IPS DF 6.9 (cell line): ENCODE measurements at regions not wholly inside any gene's neighbourhood (a gene's known extent, or its start where the extent isn't known, plus 50 kb on each side); places are given as distances from the start of the nearest gene placed in this dataset.

Source experiments
- DNase-seq: peaks from one replicate; pipeline ENCODE4 v3.0.0-alpha.2; 2013; ENCODE audit warnings: low read depth, low spot score
- H3K27ac ChIP-seq: one replicate; pipeline ENCODE4 v1.5.1; 2013; ENCODE audit warnings: low read length, control low read depth
- H3K27me3 ChIP-seq: 2 replicates; pipeline ENCODE4 v1.6.1; 2013; ENCODE audit warnings: mild to moderate bottlenecking, low read length; ENCODE audit not compliant: control insufficient read depth, insufficient read depth
- H3K36me3 ChIP-seq: 2 replicates; pipeline ENCODE4 v1.6.1; 2013; ENCODE audit warnings: low read length; ENCODE audit not compliant: control insufficient read depth, insufficient read depth
- H3K4me1 ChIP-seq: 2 replicates; pipeline ENCODE4 v1.6.1; 2013; ENCODE audit warnings: low read length; ENCODE audit not compliant: control insufficient read depth, insufficient read depth
- H3K4me3 ChIP-seq: 2 replicates; pipeline ENCODE4 v1.5.1; 2013; ENCODE audit warnings: mild to moderate bottlenecking, low read length
- H3K9me3 ChIP-seq: 2 replicates; pipeline ENCODE4 v1.6.1; 2013; ENCODE audit warnings: low read length, inconsistent platforms; ENCODE audit not compliant: control insufficient read depth, insufficient read depth
- WGBS: extraction: QIAGEN DNeasy Blood & Tissue Kit; methylation state at CpG from one replicate; pipeline ENCODE4 v1.1.7; 2013; ENCODE audit warnings: mixed read lengths, missing lambda C conversion rate; ENCODE audit not compliant: insufficient read length, insufficient coverage; 5-methylcytosine and 5-hydroxymethylcytosine counted together

DNA sequence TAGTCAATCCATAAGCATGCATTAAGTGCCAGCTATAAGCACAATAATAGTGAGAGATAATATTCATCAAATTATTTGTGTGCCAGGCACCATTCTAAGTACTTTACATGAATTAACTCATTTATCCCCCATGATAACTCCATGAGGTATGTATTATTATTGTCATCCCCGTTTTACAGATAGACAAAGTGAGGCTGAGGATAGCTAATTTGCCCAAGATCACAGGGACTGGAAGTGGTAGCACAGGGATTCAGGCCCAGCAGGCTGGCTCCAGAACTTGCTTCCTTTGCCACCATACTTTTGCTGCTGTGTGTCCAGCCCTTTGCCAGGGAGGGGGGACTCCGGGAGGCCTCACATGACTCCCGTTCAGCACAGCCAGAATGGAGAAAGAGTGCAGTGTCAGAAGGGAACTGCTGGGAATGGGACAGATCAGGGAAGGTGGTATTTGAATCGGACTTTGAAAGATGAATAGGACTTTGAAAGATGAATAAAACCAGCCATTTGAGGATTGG is 128.0 kb upstream of the PWP1 start:
- Histone ChIP-seq H3K27me3 (no peaks in the 10 kb centered on the region), H3K4me3 (no peak overlapping the region), H3K36me3 (no peaks in the 10 kb centered on the region), H3K4me1 (no peaks in the 10 kb centered on the region), H3K9me3 (no peaks in the 10 kb centered on the region), H3K27ac (no peak overlapping the region)
- no CpG with 5 or more reads among the region's 4 CpGs for WGBS
- no peak for DNase-seq

DNA sequence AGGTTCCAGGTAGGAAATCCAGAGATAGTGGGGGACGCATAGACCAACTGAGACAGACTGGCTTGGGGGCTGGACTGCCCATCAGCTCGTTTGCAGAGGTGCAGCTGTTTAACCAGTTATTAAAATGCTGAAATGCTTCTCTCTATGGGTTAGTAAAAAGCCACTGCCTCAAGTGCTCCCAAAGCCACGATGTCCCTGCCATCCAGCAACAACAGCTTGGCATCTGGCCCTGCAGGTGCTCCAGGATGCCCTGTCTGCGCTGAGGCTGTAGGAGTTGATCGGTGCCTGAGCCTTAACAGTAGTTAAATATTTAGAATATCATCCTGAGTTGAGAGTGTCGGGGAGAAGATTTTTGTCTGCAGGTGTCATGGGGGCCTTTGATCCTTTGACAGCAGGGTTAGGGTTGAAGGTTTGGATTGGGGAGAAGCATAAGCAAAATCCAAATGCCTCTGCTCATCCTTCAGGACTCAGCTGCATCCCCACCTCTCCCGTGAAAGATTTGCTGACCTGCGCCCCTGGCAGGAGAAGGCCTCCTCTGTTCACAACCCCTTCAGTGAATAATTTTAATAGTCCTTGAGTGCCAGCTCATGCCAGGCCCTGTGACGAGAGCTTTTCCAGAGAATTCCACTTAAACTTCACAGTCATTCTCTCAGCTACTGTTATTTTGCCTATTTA is 127.3 kb upstream of the PWP1 start:
- H3K36me3 ChIP-seq: no peaks in the 10 kb centered on the region
- H3K4me3 ChIP-seq: no peak overlapping the region
- H3K27ac ChIP-seq: no peak overlapping the region
- no peaks in the 10 kb centered on the region for H3K4me1 ChIP-seq
- H3K9me3 ChIP-seq: no peaks in the 10 kb centered on the region
- no peaks in the 10 kb centered on the region for H3K27me3 ChIP-seq
- DNase-seq: no peak
- WGBS: no CpG with 5 or more reads among the region's 9 CpGs

DNA sequence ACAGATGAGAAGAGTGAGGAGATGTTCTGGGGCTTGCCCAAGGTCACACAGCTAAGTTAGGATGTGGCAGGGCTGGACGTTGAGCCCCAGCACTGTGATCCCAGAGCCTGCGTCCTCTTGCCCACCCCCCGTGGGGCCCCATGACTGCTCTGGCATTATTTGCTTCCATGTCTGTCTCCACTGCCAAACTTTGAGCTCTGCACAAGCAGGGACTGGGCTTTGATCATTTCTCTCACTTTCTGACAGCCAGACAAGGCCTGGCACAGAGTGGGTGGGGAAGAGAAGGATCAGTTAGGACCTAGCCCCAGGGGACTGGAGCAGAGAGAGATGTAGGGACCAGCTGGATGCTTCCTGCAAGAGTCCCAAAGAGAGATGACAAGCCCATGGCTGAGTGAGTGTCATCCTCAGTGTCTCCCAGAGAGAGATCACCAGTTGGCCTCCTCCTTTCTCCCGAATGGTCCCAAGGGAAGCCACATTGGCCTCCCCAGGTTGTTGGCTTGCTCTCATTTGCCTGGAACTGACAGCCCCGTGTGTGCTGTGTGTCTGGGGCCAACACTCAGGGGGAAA is 126.7 kb upstream of the PWP1 start:
- Histone ChIP-seq H3K27ac (no peak overlapping the region), H3K27me3 (no peaks in the 10 kb centered on the region), H3K36me3 (no peaks in the 10 kb centered on the region), H3K9me3 (no peaks in the 10 kb centered on the region), H3K4me3 (no peak overlapping the region), H3K4me1 (no peaks in the 10 kb centered on the region)
- WGBS: no CpG with 5 or more reads among the region's 5 CpGs
- no peak for DNase-seq

DNA sequence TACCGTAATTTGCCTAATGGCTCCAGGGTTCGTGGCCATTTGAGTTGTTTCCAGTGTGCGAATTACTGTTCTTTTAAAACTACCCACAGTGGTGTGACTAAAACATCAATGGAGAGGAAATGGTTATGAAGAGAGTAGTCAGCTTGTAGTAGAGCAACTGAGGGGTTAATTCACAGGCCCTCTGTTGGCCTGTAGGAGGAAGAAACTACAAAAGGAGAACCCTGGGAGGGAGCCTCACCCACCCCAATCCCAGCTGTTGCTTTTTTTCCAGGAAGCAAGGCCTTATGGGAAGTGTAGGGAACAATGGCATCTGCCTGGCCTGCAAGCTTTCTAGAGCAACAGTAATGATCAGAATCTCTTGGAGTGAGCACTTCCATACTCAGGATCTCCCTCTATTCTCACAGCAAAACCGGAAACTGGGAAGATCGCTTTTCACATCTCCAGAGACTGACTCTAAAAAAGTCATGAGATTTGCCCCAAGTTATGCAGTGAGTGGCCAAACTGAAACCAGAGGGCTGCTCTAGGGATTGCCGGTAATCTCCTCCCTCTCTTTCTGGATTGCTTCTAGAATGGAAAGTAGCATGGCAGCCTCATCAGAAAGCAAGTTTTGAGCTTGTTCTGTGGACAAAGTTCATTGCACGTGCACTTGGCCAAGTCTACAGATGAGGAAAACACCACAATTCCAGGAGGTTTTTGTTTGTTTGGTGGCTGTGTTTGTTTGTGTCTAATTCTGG is 125.3 kb upstream of the PWP1 start:
- no peaks in the 10 kb centered on the region for H3K27me3 ChIP-seq

DNA sequence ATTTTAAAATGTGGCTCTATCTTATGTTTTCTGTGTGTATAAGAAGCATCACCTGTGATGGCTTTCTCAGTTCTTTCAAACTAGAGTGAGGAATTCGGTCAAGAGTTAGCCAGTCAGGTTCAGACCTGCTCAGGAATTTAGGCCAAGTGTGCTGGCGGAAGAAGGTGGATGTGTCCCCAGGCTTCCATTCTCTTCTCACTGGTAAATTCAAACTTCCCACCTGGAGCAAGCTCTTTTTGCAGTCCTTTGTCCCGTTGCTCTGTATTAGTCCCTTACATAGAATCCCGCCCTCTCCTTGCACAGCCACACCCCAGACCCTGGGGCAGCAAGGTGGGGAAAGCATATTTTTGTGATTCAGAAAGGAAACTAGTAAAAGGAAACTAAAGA is 124.7 kb upstream of the PWP1 start:
- no peak overlapping the region for H3K27ac ChIP-seq
- H3K4me1 ChIP-seq: no peaks in the 10 kb centered on the region
- no peaks in the 10 kb centered on the region for H3K27me3 ChIP-seq
- no CpG with 5 or more reads among the region's 4 CpGs for WGBS
- no peaks in the 10 kb centered on the region for H3K36me3 ChIP-seq
- no peak overlapping the region for H3K4me3 ChIP-seq
- no peak for DNase-seq
- H3K9me3 ChIP-seq: no peaks in the 10 kb centered on the region

More for the DNA sequence above, 125.3 kb upstream of the PWP1 start:
- no peak overlapping the region for H3K27ac ChIP-seq
- no CpG with 5 or more reads among the region's 7 CpGs for WGBS
- no peaks in the 10 kb centered on the region for H3K4me1 ChIP-seq
- H3K9me3 ChIP-seq: no peaks in the 10 kb centered on the region
- no peak overlapping the region for H3K4me3 ChIP-seq
- DNase-seq: no peak
- H3K36me3 ChIP-seq: no peaks in the 10 kb centered on the region

DNA sequence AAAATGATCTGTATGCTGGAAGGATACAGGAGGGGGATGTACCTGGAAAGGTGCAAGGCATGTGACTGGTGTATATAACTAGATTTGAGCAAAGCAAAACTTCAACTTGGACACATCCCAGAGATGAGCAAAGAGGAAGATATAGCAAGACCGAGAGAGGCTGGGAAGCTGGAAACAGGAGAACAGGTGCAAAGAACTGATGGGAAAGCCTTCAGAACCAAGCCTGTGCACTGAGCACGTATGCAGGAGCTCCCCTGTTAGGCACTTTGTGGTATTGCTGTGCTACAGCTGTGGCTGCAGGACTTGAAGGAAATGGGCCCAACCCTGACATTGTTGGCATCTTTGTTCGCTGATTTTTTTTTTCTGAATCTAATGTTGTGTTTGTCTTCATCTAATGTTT is 120.7 kb upstream of the PWP1 start:
- Histone ChIP-seq H3K36me3 (no peaks in the 10 kb centered on the region), H3K4me1 (no peaks in the 10 kb centered on the region), H3K27ac (no peak overlapping the region), H3K27me3 (no peaks in the 10 kb centered on the region), H3K9me3 (no peaks in the 10 kb centered on the region), H3K4me3 (no peak overlapping the region)
- no CpG with 5 or more reads among the region's 3 CpGs for WGBS
- no peak for DNase-seq

DNA sequence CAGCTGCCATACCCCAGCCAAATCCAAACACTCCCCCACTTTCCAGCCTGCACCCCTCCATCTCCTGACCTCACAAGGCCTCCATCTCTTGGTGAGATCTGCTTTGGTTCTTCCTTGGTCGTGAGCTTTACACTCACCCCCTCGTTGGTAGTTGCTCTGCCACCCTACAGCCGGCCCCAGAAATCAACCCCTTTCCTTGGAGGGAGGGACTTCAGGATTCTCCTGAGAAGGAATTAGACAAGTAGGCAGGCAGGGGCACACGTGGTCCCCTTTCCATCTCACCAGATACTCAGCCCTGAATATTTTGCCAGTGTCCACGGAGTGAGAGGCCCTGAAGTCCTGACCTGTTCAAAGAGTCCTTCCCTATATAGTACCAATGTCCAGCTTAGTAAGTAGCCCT is 120.0 kb upstream of the PWP1 start:
- no peaks in the 10 kb centered on the region for H3K36me3 ChIP-seq
- no peak overlapping the region for H3K27ac ChIP-seq
- H3K27me3 ChIP-seq: no peaks in the 10 kb centered on the region

DNA sequence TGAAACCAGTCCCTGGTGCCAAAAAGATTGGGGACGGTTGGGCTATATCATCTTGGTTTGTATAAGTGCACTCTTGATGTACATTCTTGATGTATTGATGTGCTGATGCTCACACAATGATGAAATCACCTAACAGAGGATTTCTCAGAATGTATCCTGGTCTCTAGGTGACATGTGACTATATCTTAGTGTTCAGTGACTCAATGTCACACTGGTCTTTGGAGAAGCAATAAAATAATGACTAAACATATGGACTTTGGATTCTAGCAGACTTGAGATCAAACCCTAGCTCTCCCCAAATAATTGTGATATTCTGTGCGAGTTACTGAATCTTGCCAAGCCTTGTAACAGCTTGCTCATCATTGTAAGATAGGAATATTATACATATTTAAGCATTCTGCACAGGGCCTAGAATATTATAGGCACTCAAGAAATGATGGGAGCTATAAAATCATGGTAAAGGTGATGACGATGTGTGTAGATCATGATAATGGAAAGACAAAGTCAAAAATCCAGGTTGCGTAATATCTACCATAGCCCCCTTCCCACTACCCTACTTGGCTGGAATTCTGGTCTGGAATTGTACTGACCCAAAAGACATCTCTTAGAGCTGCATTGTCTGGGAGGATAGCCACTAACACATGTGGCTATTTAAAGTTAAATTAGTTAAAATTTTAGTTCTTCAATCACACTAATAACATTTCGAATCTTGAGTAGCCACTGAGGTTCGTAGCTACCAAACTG is 117.6 kb upstream of the PWP1 start:
- H3K4me1 ChIP-seq: no peaks in the 10 kb centered on the region
- no CpG with 5 or more reads among the region's 6 CpGs for WGBS
- no peaks in the 10 kb centered on the region for H3K36me3 ChIP-seq
- no peak overlapping the region for H3K4me3 ChIP-seq
- H3K27me3 ChIP-seq: no peaks in the 10 kb centered on the region
- H3K9me3 ChIP-seq: no peaks in the 10 kb centered on the region
- no peak for DNase-seq
- no peak overlapping the region for H3K27ac ChIP-seq

More for the DNA sequence above, 120.0 kb upstream of the PWP1 start:
- H3K9me3 ChIP-seq: no peaks in the 10 kb centered on the region
- no CpG with 5 or more reads among the region's 5 CpGs for WGBS
- DNase-seq: no peak
- H3K4me1 ChIP-seq: no peaks in the 10 kb centered on the region
- H3K4me3 ChIP-seq: no peak overlapping the region

DNA sequence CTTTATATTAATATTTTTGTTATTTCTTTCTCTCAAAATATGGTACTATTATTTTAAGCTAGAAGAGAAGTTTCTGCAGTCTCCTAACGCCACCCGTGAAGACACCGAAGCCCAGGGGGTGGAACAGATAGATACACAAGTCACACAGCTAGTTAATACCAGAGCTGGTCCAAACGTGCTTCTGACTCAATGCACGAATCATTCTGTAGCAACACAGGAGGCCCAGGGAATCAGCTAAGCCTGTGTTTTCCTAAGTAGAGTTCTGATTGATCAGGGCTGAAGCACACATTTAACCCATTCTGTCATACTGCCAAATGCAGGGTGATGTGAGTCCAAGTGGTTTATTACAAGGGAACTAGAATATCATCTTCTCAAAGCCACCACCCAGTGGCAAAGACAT is 116.9 kb upstream of the PWP1 start:
- Histone ChIP-seq H3K36me3 (no peaks in the 10 kb centered on the region), H3K9me3 (no peaks in the 10 kb centered on the region), H3K4me3 (no peak overlapping the region), H3K4me1 (no peaks in the 10 kb centered on the region), H3K27ac (no peak overlapping the region), H3K27me3 (no peaks in the 10 kb centered on the region)
- WGBS: no CpG with 5 or more reads among the region's 5 CpGs
- DNase-seq: no peak

DNA sequence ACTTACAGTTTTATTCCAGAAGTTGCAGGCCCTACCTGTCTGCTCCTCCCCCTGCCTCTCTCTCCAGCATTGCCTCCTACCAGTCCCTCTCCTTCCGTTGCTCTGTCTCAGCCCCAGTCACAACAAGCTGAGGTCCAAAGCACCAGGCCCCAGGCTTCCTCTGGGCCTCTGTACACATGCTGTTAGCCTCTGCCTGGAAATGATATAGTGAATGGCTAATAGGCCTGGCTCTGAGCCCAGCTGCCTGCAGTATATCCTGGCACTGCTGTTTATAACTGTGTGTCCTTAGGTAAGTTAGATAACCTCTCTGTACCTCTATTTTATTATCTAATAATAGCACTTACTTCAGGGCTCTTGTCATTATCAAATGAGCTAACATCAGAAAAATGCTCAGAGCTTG is 114.9 kb upstream of the PWP1 start:
- Histone ChIP-seq H3K4me3 (no peak overlapping the region), H3K27me3 (no peaks in the 10 kb centered on the region), H3K27ac (no peak overlapping the region), H3K36me3 (no peaks in the 10 kb centered on the region), H3K9me3 (no peaks in the 10 kb centered on the region), H3K4me1 (no peaks in the 10 kb centered on the region)
- no peak for DNase-seq
- no CpG with 5 or more reads among the region's 1 CpG for WGBS
